H1 (cell line): ENCODE measurements at regions not wholly inside any gene's neighbourhood (a gene's known extent, or its start where the extent isn't known, plus 50 kb on each side); places are given as distances from the start of the nearest gene placed in this dataset.

Experiments
- KDM4A ChIP-seq: IDR thresholded peaks from one replicate; pipeline ENCODE4 v1.7.1; 2012; ENCODE audit warnings: low read depth, mild to moderate bottlenecking, moderate library complexity, low read length, inconsistent platforms; ENCODE audit not compliant: severe bottlenecking
- POLR2A ChIP-seq, 2 experiments: IDR thresholded peaks; 1 replicate in 1 of 2; 2 replicates in 1 of 2; pipeline ENCODE4 v1.6.1; 2011; ENCODE audit warnings: low read depth in 2 of 2, low read length in 2 of 2, mild to moderate bottlenecking in 2 of 2; ENCODE audit errors: control extremely low read depth in 1 of 2
- RXRA ChIP-seq: IDR thresholded peaks from 2 replicates; pipeline ENCODE4 v1.6.1; 2011; ENCODE audit warnings: low read depth, mild to moderate bottlenecking, low read length, moderate library complexity; ENCODE audit not compliant: insufficient read depth
- SP4 ChIP-seq: IDR thresholded peaks from 2 replicates; pipeline ENCODE4 v1.6.1; 2012; ENCODE audit warnings: low read length, inconsistent platforms
- YY1 ChIP-seq: IDR thresholded peaks from 2 replicates; pipeline ENCODE4 v1.6.1; 2011; ENCODE audit warnings: low read depth, mild to moderate bottlenecking, low read length
- TF ChIP-seq, protein P1 (sequence below): IDR thresholded peaks from 2 replicates; pipeline ENCODE4 v1.6.1; 2012; ENCODE audit warnings: inconsistent platforms

DNA sequence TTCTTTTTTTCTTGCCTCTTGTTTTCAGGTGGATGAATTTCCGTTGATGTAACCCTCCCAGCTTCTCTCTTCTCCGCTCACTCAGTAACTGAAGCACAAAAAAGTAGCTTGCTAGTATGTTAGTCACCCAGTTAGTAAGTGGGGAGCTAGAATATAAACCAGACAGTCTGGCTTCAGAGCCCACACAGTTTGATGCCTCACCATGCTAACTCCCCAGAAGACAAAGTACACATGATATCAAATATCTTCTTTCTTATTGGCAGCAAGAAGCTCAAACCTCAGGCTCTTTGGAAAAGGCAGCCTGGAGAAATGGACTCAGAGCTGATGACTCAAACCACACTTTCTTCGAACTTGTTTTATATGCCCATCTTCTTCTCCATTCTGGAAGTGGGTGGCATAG lies 187.5 kb upstream of the PLXNA2 start:
- TF ChIP-seq YY1 = no peak
- TF ChIP-seq POLR2A (IDR thresholded peaks at IDR 0.05; ENCODE audit: control extremely low read depth in 1 of 2, low read depth in 2 of 2, low read length in 2 of 2) = no peak
- no peak for TF ChIP-seq RXRA
- no peak for TF ChIP-seq KDM4A
- TF ChIP-seq, protein P1, sequence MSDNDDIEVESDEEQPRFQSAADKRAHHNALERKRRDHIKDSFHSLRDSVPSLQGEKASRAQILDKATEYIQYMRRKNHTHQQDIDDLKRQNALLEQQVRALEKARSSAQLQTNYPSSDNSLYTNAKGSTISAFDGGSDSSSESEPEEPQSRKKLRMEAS = no peak
- no peak for TF ChIP-seq SP4
